PC-3 (cell line): ENCODE measurements at regions not wholly inside any gene's neighbourhood (a gene's known extent, or its start where the extent isn't known, plus 50 kb on each side); places are given as distances from the start of the nearest gene placed in this dataset.

ENCODE experiments used
- EZH2 ChIP-seq: fragments of 300-600 bp; sonication (generic); IDR thresholded peaks from one replicate; pipeline ENCODE4 v1.6.1; 2017; ENCODE audit warnings: antibody characterized with exemption, mild to moderate bottlenecking, low read length; ENCODE audit not compliant: unreplicated experiment
- TF ChIP-seq, protein P1 (sequence below): fragments of 300-600 bp; sonication (generic); conservative IDR thresholded peaks from 2 replicates; pipeline ENCODE4 v1.5.1; 2017; ENCODE audit warnings: antibody characterized with exemption, low read depth, mild to moderate bottlenecking, low read length

DNA sequence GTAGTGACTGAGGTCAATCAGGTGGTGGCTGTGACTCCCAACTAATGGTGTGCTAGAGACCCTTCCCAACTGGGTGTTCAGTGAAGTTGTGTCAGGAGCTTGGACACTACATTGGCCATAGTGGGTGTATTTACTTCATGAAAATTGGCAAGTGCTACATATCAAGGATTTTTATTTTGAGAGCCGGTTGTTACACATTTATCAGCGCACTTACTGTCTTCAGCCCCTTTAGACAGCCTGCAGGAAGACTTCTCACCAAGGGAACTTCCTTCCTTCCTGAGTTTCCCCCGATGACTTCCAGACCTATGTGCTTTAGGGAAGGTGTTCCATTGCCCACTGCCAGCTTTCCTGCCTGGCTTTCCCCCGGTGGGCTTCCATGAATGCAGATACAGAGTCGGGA is 261.2 kb downstream of the CBLN1 start:
- TF ChIP-seq, protein P1, sequence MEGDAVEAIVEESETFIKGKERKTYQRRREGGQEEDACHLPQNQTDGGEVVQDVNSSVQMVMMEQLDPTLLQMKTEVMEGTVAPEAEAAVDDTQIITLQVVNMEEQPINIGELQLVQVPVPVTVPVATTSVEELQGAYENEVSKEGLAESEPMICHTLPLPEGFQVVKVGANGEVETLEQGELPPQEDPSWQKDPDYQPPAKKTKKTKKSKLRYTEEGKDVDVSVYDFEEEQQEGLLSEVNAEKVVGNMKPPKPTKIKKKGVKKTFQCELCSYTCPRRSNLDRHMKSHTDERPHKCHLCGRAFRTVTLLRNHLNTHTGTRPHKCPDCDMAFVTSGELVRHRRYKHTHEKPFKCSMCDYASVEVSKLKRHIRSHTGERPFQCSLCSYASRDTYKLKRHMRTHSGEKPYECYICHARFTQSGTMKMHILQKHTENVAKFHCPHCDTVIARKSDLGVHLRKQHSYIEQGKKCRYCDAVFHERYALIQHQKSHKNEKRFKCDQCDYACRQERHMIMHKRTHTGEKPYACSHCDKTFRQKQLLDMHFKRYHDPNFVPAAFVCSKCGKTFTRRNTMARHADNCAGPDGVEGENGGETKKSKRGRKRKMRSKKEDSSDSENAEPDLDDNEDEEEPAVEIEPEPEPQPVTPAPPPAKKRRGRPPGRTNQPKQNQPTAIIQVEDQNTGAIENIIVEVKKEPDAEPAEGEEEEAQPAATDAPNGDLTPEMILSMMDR: no peak
- no peak for TF ChIP-seq EZH2
